H9 (cell line): ENCODE measurements at regions not wholly inside any gene's neighbourhood (a gene's known extent, or its start where the extent isn't known, plus 50 kb on each side); places are given as distances from the start of the nearest gene placed in this dataset.

ENCODE experiments used
- DNase-seq: peaks from one replicate; pipeline ENCODE4 v3.0.0-alpha.2; 2017
- H2AFZ ChIP-seq: one replicate; pipeline ENCODE4 v1.6.1; 2013; ENCODE audit warnings: mild to moderate bottlenecking, low read length, control low read depth, moderate library complexity
- H2AK5ac ChIP-seq: 2 replicates; pipeline ENCODE4 v1.6.1; 2013; ENCODE audit warnings: low read length, control low read depth, mixed read lengths; ENCODE audit not compliant: insufficient read length
- H2BK120ac ChIP-seq: one replicate; pipeline ENCODE4 v1.6.1; 2013; ENCODE audit warnings: low read depth, mild to moderate bottlenecking, low read length, control low read depth, inconsistent platforms; ENCODE audit not compliant: poor library complexity, severe bottlenecking
- H2BK12ac ChIP-seq: 2 replicates; pipeline ENCODE4 v1.6.1; 2013; ENCODE audit warnings: low read length, control low read depth, mixed read lengths, low read depth; ENCODE audit not compliant: insufficient read length
- H2BK15ac ChIP-seq: 2 replicates; pipeline ENCODE4 v1.6.1; 2013; ENCODE audit warnings: low read depth, low read length, control low read depth
- H2BK20ac ChIP-seq: one replicate; pipeline ENCODE4 v1.6.1; 2013; ENCODE audit warnings: low read depth, mild to moderate bottlenecking, low read length, control low read depth, inconsistent platforms; ENCODE audit not compliant: poor library complexity, severe bottlenecking
- H2BK5ac ChIP-seq: 2 replicates; pipeline ENCODE4 v1.6.1; 2013; ENCODE audit warnings: low read length, control low read depth, mixed read lengths; ENCODE audit not compliant: insufficient read length
- H3K14ac ChIP-seq: 2 replicates; pipeline ENCODE4 v1.6.1; 2013; ENCODE audit warnings: low read length, control low read depth; ENCODE audit not compliant: insufficient read depth
- H3K18ac ChIP-seq: 2 replicates; pipeline ENCODE4 v1.6.1; 2013; ENCODE audit warnings: low read depth, mild to moderate bottlenecking, mixed read lengths, low read length, control low read depth; ENCODE audit not compliant: insufficient read length
- H3K23ac ChIP-seq: 2 replicates; pipeline ENCODE4 v1.6.1; 2013; ENCODE audit warnings: low read length, control low read depth, mixed read lengths, low read depth; ENCODE audit not compliant: insufficient read length
- H3K23me2 ChIP-seq: 2 replicates; pipeline ENCODE4 v1.6.1; 2013; ENCODE audit warnings: low read depth, mild to moderate bottlenecking, mixed read lengths, low read length, control low read depth; ENCODE audit not compliant: insufficient read length, poor library complexity, severe bottlenecking
- H3K27ac ChIP-seq: 2 replicates; pipeline ENCODE4 v1.5.1; 2013; ENCODE audit warnings: low read length, control low read depth, mixed read lengths, low read depth; ENCODE audit not compliant: insufficient read length
- H3K27me3 ChIP-seq: 2 replicates; pipeline ENCODE4 v1.6.1; 2013; ENCODE audit warnings: low read length, control low read depth, inconsistent platforms; ENCODE audit not compliant: insufficient read depth
- H3K4ac ChIP-seq: 2 replicates; pipeline ENCODE4 v1.6.1; 2013; ENCODE audit warnings: low read depth, mild to moderate bottlenecking, control low read depth, inconsistent platforms, low read length, moderate library complexity
- H3K4me1 ChIP-seq: 2 replicates; pipeline ENCODE4 v1.6.1; 2013; ENCODE audit warnings: low read length, control low read depth, inconsistent platforms; ENCODE audit not compliant: insufficient read depth
- H3K4me2 ChIP-seq: 2 replicates; pipeline ENCODE4 v1.6.1; 2013; ENCODE audit warnings: low read length, control low read depth, mixed read lengths; ENCODE audit not compliant: insufficient read length, insufficient read depth
- H3K56ac ChIP-seq: 2 replicates; pipeline ENCODE4 v1.6.1; 2013; ENCODE audit warnings: low read depth, mild to moderate bottlenecking, mixed read lengths, low read length, control low read depth; ENCODE audit not compliant: insufficient read length
- H3K79me1 ChIP-seq: 2 replicates; pipeline ENCODE4 v1.6.1; 2013; ENCODE audit warnings: low read depth, mild to moderate bottlenecking, moderate library complexity, low read length, control low read depth, inconsistent platforms; ENCODE audit not compliant: insufficient read depth, poor library complexity, severe bottlenecking
- H3K79me2 ChIP-seq: 2 replicates; pipeline ENCODE4 v1.6.1; 2013; ENCODE audit warnings: low read length, control low read depth, inconsistent platforms; ENCODE audit not compliant: insufficient read depth
- H3K9ac ChIP-seq: 2 replicates; pipeline ENCODE4 v1.6.1; 2013; ENCODE audit warnings: low read length, control low read depth, mixed read lengths; ENCODE audit not compliant: insufficient read length; ENCODE audit errors: extremely low read depth
- H3K9me3 ChIP-seq: one replicate; pipeline ENCODE4 v1.6.1; 2013; ENCODE audit warnings: low read depth, low read length, inconsistent platforms; ENCODE audit not compliant: control insufficient read depth
- H3T11ph ChIP-seq: one replicate; pipeline ENCODE4 v1.6.1; 2013; ENCODE audit warnings: mild to moderate bottlenecking, low read length, control low read depth, inconsistent platforms
- H4K20me1 ChIP-seq: one replicate; pipeline ENCODE4 v1.6.1; 2013; ENCODE audit not compliant: control insufficient read depth, insufficient read length, insufficient read depth
- H4K5ac ChIP-seq: 2 replicates; pipeline ENCODE4 v1.6.1; 2013; ENCODE audit warnings: low read depth, mild to moderate bottlenecking, mixed read lengths, low read length, control low read depth; ENCODE audit not compliant: insufficient read length
- H4K8ac ChIP-seq: replicated peaks from 2 replicates; pipeline ENCODE4 v1.6.1; 2013; ENCODE audit warnings: low read length, control low read depth, mixed read lengths, low read depth; ENCODE audit not compliant: insufficient read length
- H4K91ac ChIP-seq: 2 replicates; pipeline ENCODE4 v1.6.1; 2013; ENCODE audit warnings: low read depth, mild to moderate bottlenecking, moderate library complexity, mixed read lengths, low read length, control low read depth; ENCODE audit not compliant: insufficient read length
- H3K27ac Mint-ChIP-seq, 3 experiments: 2 replicates in 2 of 3; 3 replicates in 1 of 3; pipeline ENCODE4 v1.8.0; 2020 to 2021; ENCODE audit warnings: mixed read lengths in 3 of 3, mild to moderate bottlenecking in 1 of 3, moderate library complexity in 1 of 3
- H3K27me3 Mint-ChIP-seq: 2 replicates; pipeline ENCODE4 v1.8.0; 2021; ENCODE audit warnings: low read depth, mild to moderate bottlenecking, moderate library complexity, mixed read lengths
- H3K36me3 Mint-ChIP-seq, 3 experiments: 2 replicates in 2 of 3; 3 replicates in 1 of 3; pipeline ENCODE4 v1.8.0; 2020 to 2021; ENCODE audit warnings: low read depth in 3 of 3, mixed read lengths in 3 of 3; ENCODE audit not compliant: insufficient read depth in 1 of 3
- H3K4me1 Mint-ChIP-seq, 2 experiments: 2 replicates each; pipeline ENCODE4 v1.8.0; 2020; ENCODE audit warnings: mixed read lengths in 2 of 2
- H3K4me3 Mint-ChIP-seq, 2 experiments: 2 replicates in 1 of 2; 3 replicates in 1 of 2; pipeline ENCODE4 v1.8.0; 2020 to 2021; ENCODE audit warnings: mild to moderate bottlenecking in 2 of 2, mixed read lengths in 2 of 2, moderate library complexity in 1 of 2
- H3K9me3 Mint-ChIP-seq, 2 experiments: 2 replicates in 1 of 2; 3 replicates in 1 of 2; pipeline ENCODE4 v1.8.0; 2020; ENCODE audit warnings: mild to moderate bottlenecking in 2 of 2, mixed read lengths in 2 of 2, moderate library complexity in 1 of 2
- CTCF ChIP-seq: fragments of 200-600 bp; sonication (generic); conservative IDR thresholded peaks from 3 replicates; pipeline ENCODE4 v1.8.0; 2021; ENCODE audit warnings: antibody characterized with exemption, mild to moderate bottlenecking
- WGBS: extraction: QIAGEN DNeasy Blood & Tissue Kit; methylation state at CpG from one replicate; pipeline ENCODE4 v1.1.7; 2013; ENCODE audit warnings: missing lambda C conversion rate, low lambda C conversion rate, mixed read lengths; ENCODE audit not compliant: insufficient read length; ENCODE audit errors: extremely low coverage; 5-methylcytosine and 5-hydroxymethylcytosine counted together

GRCh38 chr20:7232796-7233195 is 465.3 kb downstream of the BMP2 start:
- no peaks in the 10 kb centered on the region for H3K4me1 Mint-ChIP-seq

More at GRCh38 chr20:7232796-7233195, 465.3 kb downstream of the BMP2 start:
- Histone ChIP-seq H2AFZ (no peak overlapping the region), H4K20me1 (no peaks in the 10 kb centered on the region), H3K56ac (no peak overlapping the region), H2BK15ac (no peak overlapping the region), H3K9me3 (no peaks in the 10 kb centered on the region), H3K4me2 (no peak overlapping the region), H3K79me2 (no peaks in the 10 kb centered on the region), H3K27me3 (no peaks in the 10 kb centered on the region), H3K23ac (no peak overlapping the region), H2BK5ac (no peak overlapping the region), H3K27ac (no peak overlapping the region), H3K18ac (no peak overlapping the region), H4K8ac (no peak overlapping the region), H2BK120ac (no peak overlapping the region), H3K23me2 (no peaks in the 10 kb centered on the region), H3K4me1 (no peaks in the 10 kb centered on the region), H3T11ph (no peak overlapping the region), H3K9ac (no peak overlapping the region), H2BK20ac (no peak overlapping the region), H2BK12ac (no peak overlapping the region), H4K91ac (no peak overlapping the region), H3K79me1 (no peaks in the 10 kb centered on the region), H4K5ac (no peak overlapping the region), H2AK5ac (no peak overlapping the region), H3K4ac (no peak overlapping the region), H3K14ac (no peak overlapping the region)
- H3K27me3 Mint-ChIP-seq, result no peaks in the 10 kb centered on the region
- no CpG with 5 or more reads among the region's 2 CpGs for WGBS
- H3K27ac Mint-ChIP-seq, result no peak overlapping the region
- H3K4me3 Mint-ChIP-seq, result no peak overlapping the region
- H3K9me3 Mint-ChIP-seq, result peaks cover 10 to 15% of the 10 kb centered on the region in 2 experiments; a peak in 3 of 5 replicates
- DNase-seq, result no peak
- no peak for TF ChIP-seq CTCF
- peaks cover 0 to 8% (median 3%) of the 10 kb centered on the region in 3 experiments; a peak in 2 of 7 replicates for H3K36me3 Mint-ChIP-seq
